Fibroblast of skin of back (primary cell): ENCODE measurements at regions not wholly inside any gene's neighbourhood (a gene's known extent, or its start where the extent isn't known, plus 50 kb on each side); places are given as distances from the start of the nearest gene placed in this dataset.
"Not testable (repeated sequence)": the region's sequence is repeated elsewhere in the genome, so short reads cannot be mapped to it uniquely, and the experiment has no call there.

Source experiments
- DNase-seq: peaks from one replicate; pipeline ENCODE4 v3.0.0-alpha.2; 2013

DNA sequence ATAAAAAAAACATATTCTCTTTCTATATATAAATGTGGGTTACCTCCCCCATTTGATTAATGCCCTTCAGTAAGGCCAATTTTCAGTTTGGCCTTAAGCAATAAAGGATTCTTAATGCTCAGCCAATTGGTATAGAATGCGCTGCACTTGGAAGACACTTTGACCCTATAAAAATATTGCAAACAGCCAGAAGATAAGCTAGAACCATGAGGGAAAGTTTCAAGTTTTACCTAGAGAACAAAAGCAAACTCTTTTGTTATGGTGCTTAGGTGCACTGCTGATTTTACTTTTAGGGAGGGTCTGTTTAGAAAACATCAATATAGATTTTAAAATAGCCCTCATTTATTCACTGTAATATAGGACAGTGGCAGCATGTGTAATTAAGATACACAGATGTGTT lies 251.6 kb upstream of the SLC16A7 start:
- DNase-seq: no peak

GRCh38 chr12:59329462-59329861 lies 266.4 kb upstream of the SLC16A7 start:
- DNase-seq: no peak

DNA sequence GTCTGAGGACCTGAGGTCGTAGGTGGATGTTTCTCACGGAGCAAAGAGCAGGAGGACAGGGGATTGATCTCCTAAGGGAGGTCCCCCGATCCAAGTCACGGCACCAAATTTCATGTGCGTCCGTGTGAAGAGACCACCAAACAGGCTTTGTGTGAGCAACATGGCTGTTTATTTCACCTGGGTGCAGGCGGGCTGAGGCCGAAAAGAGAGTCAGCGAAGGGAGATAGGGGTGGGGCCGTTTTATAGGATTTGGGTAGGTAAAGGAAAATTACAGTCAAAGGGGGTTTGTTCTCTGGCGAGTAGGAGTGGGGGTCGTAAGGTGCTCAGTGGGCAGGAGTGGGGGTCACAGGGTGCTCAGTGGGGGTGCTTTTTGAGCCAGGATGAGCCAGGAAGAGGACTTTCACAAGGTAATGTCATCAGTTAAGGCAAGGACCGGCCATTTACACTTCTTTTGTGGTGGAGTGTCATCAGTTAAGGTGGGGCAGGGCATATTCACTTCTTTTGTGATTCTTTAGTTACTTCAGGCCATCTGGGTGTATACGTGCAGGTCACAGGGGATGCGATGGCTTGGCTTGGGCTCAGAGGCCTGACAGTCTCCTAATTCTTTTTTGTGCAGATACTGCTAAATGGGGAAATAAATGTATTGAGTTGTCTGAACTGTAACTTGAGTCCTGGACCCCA lies 267.3 kb upstream of the SLC16A7 start:
- not testable (repeated sequence) for DNase-seq

DNA sequence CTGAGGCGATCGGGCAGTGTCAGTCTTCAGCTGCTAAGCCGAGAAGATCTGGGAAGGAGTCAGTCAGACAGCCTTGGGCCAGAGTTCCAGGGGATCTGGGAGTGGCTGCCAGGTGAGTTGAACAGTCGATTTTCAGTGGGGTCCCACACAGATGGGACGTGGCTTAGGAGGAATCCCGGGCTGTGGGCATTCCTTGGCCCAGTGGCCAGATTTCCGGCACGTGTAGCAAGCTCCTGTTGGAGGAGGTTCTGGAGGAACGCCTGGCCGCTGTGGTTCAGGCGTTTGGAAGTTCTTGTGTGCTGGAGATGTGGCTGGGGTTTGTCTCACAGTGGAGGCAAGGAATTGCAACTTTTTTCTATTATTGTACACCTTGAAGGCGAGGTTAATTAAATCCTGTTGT lies 269.4 kb upstream of the SLC16A7 start:
- not testable (repeated sequence) for DNase-seq

- no peak for DNase-seq
These were observed 273.4 kb upstream of the SLC16A7 start for GRCh38 chr12:59322473-59322872.

DNA sequence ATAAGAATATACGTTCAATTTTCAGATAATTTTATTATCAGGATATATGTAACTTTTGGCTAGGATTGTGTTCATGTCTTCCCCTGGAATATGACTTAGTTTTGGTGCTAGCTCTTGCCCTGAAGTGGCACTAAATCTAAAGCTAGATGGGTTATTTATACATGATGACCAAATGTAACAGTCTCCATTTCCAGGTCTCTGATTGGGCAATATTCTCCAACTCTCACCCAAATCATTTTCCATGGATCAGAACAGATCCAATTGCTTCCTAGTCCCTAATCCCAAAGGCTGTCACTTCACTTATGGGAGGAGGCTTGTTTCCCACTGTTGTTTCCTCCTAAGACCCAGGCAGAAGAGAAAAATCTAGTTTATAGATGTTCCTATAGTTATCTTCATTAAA lies 274.6 kb upstream of the SLC16A7 start:
- no peak for DNase-seq

DNA sequence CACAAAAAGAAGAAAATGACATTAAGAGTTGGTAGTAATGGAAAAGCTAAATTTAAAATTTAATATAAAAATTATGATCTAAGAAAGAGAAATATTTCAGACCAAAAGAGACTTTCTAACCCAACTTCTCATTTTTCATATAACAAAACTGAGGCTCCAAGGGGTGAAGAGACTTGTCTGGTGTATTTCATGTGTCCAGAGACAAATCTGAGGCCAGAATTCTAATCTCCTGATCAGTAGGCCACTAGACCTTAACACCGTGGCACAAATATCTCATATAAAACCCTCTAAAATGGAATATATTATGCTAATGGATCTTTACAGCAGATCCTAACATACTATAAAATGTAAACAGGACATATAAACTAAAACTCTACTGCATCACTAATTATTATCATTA lies 275.7 kb upstream of the SLC16A7 start:
- DNase-seq: no peak

- no peak for DNase-seq
These were observed 276.9 kb upstream of the SLC16A7 start for GRCh38 chr12:59318940-59319339.

DNA sequence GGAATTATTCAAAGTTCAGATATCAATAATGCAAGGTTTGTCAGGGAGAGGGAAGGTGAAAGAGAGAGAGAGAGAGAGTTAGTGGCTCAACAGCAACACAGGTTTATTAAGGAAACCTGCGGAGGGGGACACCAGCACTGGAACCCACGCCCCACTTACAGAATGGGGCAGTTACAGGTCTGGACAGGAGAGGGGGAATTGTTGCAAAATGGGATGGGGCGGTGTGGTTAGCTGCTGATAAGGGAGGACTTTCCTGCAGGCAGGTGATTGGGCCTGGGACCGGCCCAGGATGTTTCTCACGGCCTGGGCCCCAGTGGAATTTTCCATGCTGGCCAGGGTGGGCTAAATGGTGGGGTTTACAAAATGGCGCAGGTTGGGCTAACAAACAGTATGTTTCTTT lies 278.2 kb upstream of the SLC16A7 start:
- no peak for DNase-seq

DNA sequence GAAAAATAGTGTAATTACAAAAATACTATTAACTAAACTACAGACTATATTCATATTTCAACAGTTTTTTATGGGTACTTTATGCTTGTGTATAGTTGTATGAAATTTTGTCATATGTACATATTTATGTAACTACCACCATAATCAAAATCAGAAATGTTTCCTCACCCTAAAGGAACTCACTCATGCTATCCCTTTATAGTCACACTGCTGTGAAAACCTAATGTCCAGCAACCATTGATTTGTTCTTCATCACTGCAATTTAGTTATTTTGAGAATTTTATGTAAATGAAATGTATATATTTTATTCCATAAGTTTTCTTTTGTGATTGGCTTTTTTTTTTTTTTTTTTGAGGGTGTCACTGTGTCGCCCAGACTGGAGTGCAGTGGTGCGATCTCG lies 278.9 kb upstream of the SLC16A7 start:
- no peak for DNase-seq

- not testable (repeated sequence) for DNase-seq
These were observed 279.5 kb upstream of the SLC16A7 start for GRCh38 chr12:59316354-59316753.

DNA sequence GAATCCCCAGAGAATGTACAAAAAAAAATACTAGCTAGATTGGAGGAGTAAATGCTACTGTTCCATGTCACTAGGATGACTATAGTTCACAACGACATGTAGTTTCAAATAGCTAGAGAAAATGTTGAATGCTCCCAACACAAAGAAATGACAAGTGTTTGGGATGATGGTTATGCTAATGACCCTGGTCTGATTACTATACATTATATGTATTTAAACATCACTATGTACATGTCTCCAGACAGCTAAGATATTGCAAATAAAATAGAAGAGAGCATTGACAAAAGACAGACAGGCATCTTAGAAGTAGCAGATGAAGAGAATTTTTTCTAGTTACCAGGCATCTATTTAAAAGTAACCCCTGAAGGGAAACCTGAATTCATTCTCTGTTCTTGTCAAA lies 281.6 kb upstream of the SLC16A7 start:
- DNase-seq: no peak

- no peak for DNase-seq
These were observed 291.6 kb upstream of the SLC16A7 start for GRCh38 chr12:59304077-59304721.

- no peak for DNase-seq
These were observed 297.5 kb upstream of the SLC16A7 start for GRCh38 chr12:59298296-59298695.

DNA sequence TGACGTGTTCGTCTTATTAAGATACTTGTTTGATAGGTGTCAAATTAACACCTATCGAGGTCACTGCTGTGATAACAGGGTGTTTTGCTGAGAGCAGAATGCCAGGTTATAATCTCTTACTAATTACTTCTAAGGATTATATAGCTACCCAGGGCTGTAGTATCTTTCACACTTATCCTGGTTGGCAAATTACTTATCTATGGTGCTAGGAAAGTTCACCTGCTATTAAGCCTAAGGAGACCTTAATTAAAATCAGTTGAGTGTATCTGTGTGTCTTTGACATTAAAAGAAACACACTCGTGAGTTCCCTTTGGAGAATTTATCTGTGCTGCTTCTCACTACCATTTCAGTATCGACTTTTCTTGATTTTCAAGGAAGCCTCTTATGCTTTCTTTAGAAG lies 301.6 kb upstream of the SLC16A7 start:
- no peak for DNase-seq

DNA sequence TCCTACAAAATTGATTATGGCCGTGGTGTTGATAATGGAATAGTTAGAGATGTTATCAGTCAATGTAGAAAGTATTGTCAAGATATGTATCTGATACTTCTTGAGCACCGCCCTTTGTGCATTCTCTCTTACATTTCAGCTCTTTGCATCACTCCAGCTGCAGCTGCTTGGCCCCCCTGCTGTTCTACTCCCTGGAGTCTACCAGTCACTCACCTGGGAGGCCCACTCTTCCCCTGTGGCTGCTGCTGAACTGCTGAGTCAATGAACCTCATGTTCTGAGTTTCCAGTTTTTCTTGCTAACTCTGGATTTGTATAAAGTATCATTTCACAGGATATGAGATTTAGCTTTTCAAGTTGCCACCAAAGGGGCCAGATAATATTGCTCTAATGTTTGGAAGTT lies 312.8 kb upstream of the SLC16A7 start:
- DNase-seq: no peak

DNA sequence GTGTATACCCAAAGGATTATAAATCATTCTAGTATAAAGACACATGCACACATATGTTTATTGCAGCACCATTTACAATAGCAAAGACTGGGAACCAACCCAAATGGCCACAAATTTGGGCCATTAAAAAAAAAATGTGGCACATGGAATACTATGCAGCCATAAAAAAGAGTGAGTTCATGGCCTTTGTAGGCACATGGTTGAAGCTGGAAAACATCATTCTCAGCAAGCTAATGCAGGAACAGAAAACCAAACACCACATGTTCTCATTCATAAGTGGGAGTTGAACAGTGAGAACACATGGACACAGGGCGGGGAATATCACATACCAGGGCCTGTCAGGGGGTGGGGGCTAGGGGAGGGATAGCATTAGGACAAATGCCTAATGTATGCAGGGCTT lies 322.3 kb upstream of the SLC16A7 start:
- not testable (repeated sequence) for DNase-seq

- no peak for DNase-seq
These were observed 327.5 kb upstream of the SLC16A7 start for GRCh38 chr12:59268295-59268809.

GRCh38 chr12:59260202-59260601 lies 335.6 kb upstream of the SLC16A7 start:
- no peak for DNase-seq

DNA sequence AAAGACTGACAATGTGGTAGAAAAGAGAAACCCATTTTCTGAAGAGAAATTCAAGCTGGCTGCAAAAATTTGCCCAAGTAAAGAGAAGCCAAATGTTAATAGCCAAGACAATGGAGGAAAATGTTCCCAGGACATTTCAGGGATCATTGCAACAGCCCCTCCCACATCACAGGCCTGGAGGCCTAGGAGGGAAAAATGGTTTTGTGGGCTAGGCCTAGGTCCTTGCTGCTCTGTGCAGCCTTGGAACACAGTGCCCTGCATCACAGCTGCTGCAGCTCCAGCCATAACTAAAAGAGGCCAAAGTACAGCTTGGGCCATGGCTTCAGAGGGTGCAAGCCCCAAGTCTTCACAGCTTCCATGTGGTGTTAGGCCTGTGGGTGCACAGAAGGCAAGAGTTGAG lies 332.4 kb upstream of the LRIG3 start:
- DNase-seq: no peak

DNA sequence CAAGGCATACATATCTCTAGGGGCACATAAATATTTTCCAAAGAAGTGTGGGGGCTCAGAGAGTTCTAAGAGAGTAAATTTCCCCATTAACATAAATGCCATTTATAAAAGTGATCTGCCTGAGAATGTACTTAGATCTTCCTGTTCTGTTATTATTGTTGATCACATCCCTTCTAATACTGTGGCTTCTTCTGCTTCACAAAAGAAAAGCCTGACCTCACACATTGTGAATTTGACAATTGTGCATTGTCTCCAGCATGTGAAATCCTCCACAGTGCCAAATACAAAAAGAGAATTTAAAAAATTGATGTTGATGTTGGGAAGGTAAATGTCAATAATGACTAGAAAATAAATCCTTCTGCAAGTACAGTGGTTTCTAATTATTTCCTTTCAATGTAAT lies 330.5 kb upstream of the LRIG3 start:
- DNase-seq: no peak

DNA sequence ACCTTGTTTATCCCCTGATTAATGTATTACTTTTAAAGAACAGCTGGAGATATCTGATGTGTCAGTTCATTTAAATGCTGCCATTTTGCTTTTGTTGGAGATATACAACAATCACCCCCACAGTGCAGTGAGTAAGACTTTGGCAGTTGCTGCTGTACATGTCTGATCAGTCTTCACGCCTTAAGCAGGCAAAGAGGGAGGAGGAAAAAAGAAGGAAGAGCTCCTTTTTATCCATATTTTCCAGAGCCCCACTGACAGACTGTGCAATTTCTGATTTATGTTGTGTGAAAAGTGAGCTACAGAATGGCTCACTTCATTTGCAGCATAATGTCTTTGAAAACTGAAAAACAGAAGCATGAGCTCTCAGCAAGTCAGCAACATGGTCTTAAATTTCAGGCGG lies 319.7 kb upstream of the LRIG3 start:
- no peak for DNase-seq

GRCh38 chr12:59234391-59234790 lies 314.1 kb upstream of the LRIG3 start:
- DNase-seq: no peak

GRCh38 chr12:59230334-59230733 lies 310.0 kb upstream of the LRIG3 start:
- no peak for DNase-seq

GRCh38 chr12:59219148-59219547 lies 298.8 kb upstream of the LRIG3 start:
- no peak for DNase-seq
